SHP77 treated with DMSO at 0.1 percent for 48 hours (cell line): ENCODE measurements at regions not wholly inside any gene's neighbourhood (a gene's known extent, or its start where the extent isn't known, plus 50 kb on each side); places are given as distances from the start of the nearest gene placed in this dataset.
"Not testable (repeated sequence)": the region's sequence is repeated elsewhere in the genome, so short reads cannot be mapped to it uniquely, and the experiment has no call there.

Source experiments
- DNase-seq: peaks from one replicate; lab custom pipeline; 2025; lab: John Stamatoyannopoulos, UW

DNA sequence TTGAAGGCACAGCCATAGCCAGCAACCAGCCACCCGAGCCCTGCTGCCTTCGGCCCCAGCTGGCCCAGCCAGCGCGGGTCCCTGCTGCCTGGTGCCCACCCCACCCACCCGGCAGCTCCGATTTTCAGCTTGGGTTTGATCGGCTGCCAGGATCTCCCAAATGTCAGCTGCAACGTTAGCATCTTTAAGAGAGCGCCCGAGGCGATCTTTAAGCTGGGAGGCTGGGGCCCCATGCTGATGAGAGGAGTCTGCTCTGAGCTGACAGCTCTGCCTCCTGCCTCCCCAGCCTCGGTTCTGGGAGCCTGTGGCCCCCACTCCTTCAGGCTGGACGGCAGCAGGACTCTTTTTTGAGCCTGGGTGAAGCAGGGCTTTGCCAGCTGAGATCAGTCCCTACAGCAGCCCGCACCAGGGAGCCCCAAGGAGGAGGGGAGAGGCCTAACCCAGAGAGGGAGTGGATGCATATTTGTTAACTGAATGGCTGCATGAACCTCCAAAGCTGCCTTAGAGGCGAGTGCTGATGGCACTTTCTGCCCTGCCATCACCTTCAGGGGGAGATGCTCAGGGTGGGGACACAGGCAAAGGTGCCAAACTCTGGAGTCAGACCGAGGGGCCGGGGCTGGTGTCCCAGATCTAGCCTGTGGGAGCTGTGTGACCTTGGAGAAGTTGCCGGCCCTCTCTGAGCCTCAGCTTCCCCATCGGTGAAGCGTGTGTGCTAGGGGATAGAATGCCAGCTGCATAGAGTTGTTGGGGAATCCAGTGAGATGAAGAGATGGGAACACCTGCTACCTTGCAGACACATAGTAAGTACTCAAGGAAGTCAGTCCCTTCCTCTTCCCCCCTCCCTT, 165.5 kb downstream of the C9orf50 start:
- DNase-seq: no peak

DNA sequence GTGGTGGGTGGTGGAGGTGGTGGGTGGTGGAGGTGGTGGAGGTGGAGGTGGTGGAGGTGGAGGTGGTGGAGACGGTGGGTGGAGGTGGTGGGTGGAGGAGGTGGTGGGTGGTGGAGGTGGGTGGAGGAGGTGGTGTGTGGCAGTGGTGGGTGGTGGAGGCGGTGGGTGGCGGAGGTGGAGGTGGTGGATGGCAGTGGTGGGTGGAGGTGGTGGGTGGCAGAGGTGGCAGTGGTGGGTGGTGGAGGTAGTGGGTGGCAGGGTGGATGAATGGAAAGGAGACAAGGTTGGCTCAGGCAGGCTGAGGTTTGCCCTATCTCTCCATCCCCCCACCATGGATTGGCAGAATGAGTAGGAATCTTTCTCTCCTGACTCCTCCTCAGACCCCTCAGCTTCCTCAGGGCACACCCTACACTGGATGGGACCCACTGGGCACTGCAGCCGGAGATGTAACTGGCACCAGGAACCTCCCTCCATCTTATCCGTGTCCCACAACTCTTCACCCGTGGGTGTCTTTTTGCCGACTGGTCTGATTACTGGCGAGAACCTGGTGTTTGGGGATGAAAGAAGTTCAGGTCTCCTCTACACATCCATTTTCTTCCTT, 166.3 kb downstream of the C9orf50 start:
- no peak for DNase-seq

DNA sequence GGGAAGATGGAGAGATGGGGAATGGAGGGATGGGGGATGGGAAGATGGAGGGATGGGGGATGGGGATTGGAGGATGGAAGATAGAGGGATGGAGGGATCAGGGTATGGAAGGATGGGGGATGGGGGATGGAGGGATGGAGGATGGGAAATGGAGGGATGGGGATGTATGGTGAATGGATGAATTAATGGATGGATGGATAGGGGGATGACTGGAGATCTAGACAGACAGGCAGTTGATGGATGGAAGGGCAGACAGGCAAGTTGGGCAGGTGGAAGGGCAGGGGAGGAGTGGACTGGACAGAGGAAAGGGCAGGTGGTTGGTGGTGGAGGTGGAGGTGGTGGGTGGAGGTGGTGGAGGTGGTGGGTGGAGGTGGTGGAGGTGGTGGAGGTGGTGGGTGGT, 167.2 kb downstream of the C9orf50 start:
- no peak for DNase-seq

DNA sequence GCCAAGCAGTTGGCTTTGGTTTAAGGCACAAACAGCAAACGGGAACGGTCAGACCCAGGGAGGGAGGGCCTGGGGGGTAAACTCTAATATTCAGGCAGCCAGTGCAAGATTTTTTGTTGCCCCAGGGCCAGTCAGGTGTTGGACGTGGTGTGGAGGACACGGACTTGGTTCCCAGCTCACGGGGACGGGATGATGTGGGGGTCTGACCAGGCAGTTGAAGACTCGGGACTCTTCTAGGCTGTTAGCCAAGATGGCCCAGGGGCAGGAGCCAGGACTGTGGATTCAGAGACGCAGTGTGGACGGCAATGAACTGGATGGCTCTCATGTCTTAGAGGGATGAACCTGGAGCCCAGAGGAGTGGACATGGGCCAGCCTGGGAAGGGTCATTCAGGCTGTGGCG, 169.2 kb downstream of the C9orf50 start:
- no peak for DNase-seq

GRCh38 chr9:129451089-129451656, 169.7 kb downstream of the C9orf50 start:
- DNase-seq: no peak

GRCh38 chr9:129449066-129449465, 171.8 kb downstream of the C9orf50 start:
- DNase-seq: no peak

DNA sequence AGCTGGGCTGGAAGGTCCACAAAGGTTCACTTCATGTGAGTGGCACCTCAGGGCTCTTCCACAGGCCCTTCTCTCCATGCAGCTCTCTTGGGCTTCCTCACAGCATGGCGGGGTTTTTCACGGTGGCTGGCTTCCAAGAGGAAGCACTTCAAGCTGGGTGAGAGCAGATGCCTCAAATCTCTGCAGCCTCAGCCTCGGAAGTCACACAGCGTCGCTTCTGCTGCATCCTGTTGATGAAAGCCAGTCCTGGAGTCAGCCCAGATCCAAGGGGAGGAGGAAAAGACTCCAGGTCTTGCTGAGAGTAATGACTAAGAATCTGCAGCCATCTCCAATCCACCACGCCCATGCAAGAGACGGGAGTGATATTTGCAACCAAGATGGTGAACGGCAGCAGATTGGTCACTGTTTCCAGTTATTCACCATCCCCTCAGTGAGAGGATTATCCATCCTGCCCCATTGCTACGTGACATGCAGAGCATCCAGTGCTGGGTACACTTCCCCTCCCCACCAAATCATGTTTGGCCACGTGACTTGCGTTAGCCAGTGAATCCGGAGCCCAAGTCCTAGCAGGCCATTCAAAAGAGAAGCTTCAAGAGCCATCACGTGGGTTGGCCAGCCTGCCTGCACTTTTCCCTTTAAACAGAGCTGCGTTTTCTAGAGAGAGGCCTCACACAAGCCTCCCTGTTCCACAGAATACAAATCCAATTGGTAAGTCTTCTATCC, 173.9 kb downstream of the C9orf50 start:
- DNase-seq: peak; percentile 81

- DNase-seq: no peak
Measured at GRCh38 chr9:129445794-129446306, 175.1 kb downstream of the C9orf50 start.

GRCh38 chr9:129443515-129444164, 177.3 kb downstream of the C9orf50 start:
- DNase-seq: not testable (repeated sequence)

DNA sequence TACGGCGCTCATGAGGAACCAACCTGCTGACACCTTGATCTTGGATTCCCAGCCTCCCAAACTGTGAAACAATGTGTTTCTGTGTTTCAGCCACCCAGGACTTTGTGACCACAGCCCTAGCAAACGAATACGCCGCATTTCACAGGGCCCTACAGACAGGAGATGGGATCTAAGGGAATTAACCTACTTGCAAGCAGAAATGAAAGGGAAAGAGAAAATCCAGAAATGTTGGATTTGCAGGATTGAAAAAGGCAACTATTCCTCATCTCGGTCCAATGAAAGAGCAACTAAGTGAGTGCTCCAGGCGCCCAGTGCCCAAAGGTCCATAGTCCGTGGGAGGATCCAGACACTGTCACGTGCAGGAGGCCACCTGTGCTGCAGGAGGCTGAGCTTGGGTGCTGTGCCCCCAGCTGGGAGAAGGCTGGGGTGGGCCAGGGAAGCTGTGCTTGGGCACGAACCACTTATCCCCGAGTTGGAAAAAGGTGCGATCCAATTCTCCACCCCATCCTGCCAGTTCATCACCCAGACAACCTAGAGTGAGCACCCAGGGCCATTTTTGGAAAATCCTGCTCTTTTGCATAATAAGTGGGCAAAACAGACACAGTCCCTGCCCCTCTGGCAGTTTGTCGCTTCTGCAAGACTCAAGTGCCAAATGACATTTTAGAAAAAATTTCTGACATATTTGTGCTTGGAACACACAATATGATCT, 177.9 kb downstream of the C9orf50 start:
- no peak for DNase-seq

GRCh38 chr9:129441852-129442251, 179.0 kb downstream of the C9orf50 start:
- no peak for DNase-seq

- DNase-seq: no peak
Measured at GRCh38 chr9:129440435-129441186, 180.3 kb downstream of the C9orf50 start.

DNA sequence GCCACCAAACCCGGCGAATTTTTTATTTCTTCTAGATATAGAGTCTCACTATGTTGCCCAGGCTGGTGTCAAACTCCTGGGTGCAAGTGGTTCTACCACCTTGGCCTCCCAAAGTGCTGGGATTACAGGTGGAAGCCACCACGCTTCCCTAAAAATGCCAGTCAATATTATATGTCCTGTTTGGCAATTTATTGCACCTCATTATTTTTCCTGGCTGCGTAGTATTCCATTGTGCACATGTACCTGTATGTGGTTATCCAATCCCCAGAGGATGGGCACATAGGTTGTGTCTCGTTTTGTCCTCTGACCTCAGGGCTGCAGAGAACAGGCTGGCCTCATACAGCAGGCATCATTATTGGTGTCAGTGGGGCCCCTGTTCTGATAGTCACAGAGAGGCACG, 181.7 kb downstream of the C9orf50 start:
- DNase-seq: no peak

GRCh38 chr9:129437626-129438323, 183.1 kb downstream of the C9orf50 start:
- no peak for DNase-seq

- DNase-seq: no peak
Measured at GRCh38 chr9:129436751-129437625, 183.9 kb downstream of the C9orf50 start.

GRCh38 chr9:129435988-129436717, 184.7 kb downstream of the C9orf50 start:
- DNase-seq: no peak

GRCh38 chr9:129435291-129435690, 185.6 kb downstream of the C9orf50 start:
- no peak for DNase-seq

DNA sequence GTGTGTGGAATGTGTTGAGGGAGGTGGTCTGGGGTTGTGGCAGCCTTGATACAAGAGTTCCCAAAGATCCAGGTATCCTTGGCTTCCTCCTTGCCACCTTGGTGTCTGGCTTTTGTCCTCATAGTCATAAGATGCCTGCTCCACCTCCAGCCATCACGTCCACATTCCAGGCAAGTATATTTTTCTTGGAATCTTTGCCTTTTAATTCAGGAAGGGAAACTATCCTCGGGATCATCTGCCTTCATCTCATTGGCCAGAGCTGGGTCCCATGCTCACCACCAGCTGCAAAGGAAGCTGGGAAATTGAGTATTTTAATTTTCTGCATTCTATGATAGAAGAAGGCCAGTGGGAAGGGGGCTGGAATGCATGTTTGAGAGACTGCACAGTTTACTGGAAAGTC, 186.7 kb downstream of the C9orf50 start:
- DNase-seq: no peak
